HepG2 (cell line): ENCODE measurements at regions not wholly inside any gene's neighbourhood (a gene's known extent, or its start where the extent isn't known, plus 50 kb on each side); places are given as distances from the start of the nearest gene placed in this dataset.

Experiments used
- ATAC-seq: fragments of 200-7000 bp; cut with Tn5 transposase; 3 replicates; pipeline ENCODE4 v1.9.1; 2020; ENCODE audit warnings: mild to moderate bottlenecking, moderate library complexity
- BruUV-seq: library from RNA; stranded (reverse); fragments of 400-500 nt; replicated peaks from 2 replicates; lab custom pipeline; 2021; lab: Mats Ljungman, UMichigan
- CTCF ChIA-PET: fragments of 300-600 bp; formaldehyde crosslinking; extraction: SDS; loops from one replicate; lab custom pipeline; 2021; ENCODE audit warnings: low total read pairs, inconsistent platforms, low intra/inter-chr PET ratio; lab: Yijun Ruan, JAX
- POLR2A ChIA-PET: fragments of 350-600 bp; sonication (Branson Sonifier 250); formaldehyde crosslinking; loops from one replicate; lab custom pipeline; 2020; ENCODE audit warnings: antibody characterized with exemption, inconsistent platforms; lab: Yijun Ruan, JAX
- DNase-seq: peaks from one replicate; pipeline ENCODE4 v3.0.0-alpha.2; 2015; ENCODE audit warnings: low spot score
- FAIRE-seq: peaks from 3 replicates; lab custom pipeline; 2011; peaks lifted over from hg19 to GRCh38; lab: Jason Lieb, UNC
- H2AFZ ChIP-seq: one replicate; pipeline ENCODE4 v1.6.1; 2011; ENCODE audit warnings: low read length, inconsistent platforms
- H3K27ac ChIP-seq: fragments of 300-600 bp; 3 replicates; pipeline ENCODE4 v1.8.0; 2011; ENCODE audit warnings: mixed run types, mild to moderate bottlenecking, mixed read lengths, low read length, inconsistent platforms; ENCODE audit not compliant: insufficient read depth; ENCODE audit errors: extremely low read length
- H3K27me3 ChIP-seq, 2 experiments: fragments of 200-600 bp in 1 of 2; 2 replicates in 1 of 2; 3 replicates in 1 of 2; pipeline versions ENCODE4 v1.6.0 to v1.8.0; 2011; ENCODE audit warnings: low read length in 2 of 2, mild to moderate bottlenecking in 2 of 2, moderate library complexity in 2 of 2, inconsistent platforms in 1 of 2; ENCODE audit not compliant: insufficient read depth in 2 of 2, control insufficient read depth in 1 of 2
- H3K36me3 ChIP-seq, 2 experiments: fragments of 200-600 bp in 1 of 2; replicated peaks in 1 of 2; 2 replicates in 1 of 2; 3 replicates in 1 of 2; pipeline versions ENCODE4 v1.5.1 to v1.8.0; 2011; ENCODE audit warnings: low read length in 2 of 2, inconsistent platforms in 1 of 2; ENCODE audit not compliant: insufficient read depth in 2 of 2, control insufficient read depth in 1 of 2
- H3K4me1 ChIP-seq: 2 replicates; pipeline ENCODE4 v1.5.1; 2012; ENCODE audit warnings: low read length, inconsistent platforms; ENCODE audit not compliant: insufficient read depth
- H3K4me2 ChIP-seq: 2 replicates; pipeline ENCODE4 v1.6.0; 2011; ENCODE audit warnings: low read depth, low read length, inconsistent platforms
- H3K4me3 ChIP-seq, 3 experiments: fragments of 200-600 bp in 1 of 3; sonication (generic), shearing (Covaris generic) in 1 of 3; replicated peaks in 1 of 3; 2 replicates each; pipeline ENCODE4 v1.5.1; 2011 to 2016; ENCODE audit warnings: low read length in 3 of 3, inconsistent platforms in 2 of 3, low read depth in 2 of 3, mild to moderate bottlenecking in 2 of 3, control low read depth in 1 of 3, mixed read lengths in 1 of 3; ENCODE audit not compliant: insufficient read depth in 1 of 3
- H3K79me2 ChIP-seq: one replicate; pipeline ENCODE4 v1.6.1; 2011; ENCODE audit warnings: low read length, inconsistent platforms; ENCODE audit not compliant: insufficient read depth
- H3K9ac ChIP-seq: 2 replicates; pipeline ENCODE4 v1.6.0; 2011; ENCODE audit warnings: mild to moderate bottlenecking, low read depth, low read length, inconsistent platforms; ENCODE audit not compliant: insufficient read depth
- H3K9me3 ChIP-seq: 2 replicates; pipeline ENCODE4 v1.5.1; 2012; ENCODE audit warnings: mild to moderate bottlenecking, low read length
- H4K20me1 ChIP-seq: 2 replicates; pipeline ENCODE4 v1.6.0; 2011; ENCODE audit warnings: inconsistent platforms, mild to moderate bottlenecking, low read length, moderate library complexity; ENCODE audit not compliant: insufficient read depth
- KLF16 ChIP-seq, 2 experiments: sonication (generic) in 1 of 2; formaldehyde crosslinking in 1 of 2; IDR thresholded peaks; 2 replicates each; pipeline versions ENCODE4 v1.6.1 to v1.8.0; 2016 to 2023; ENCODE audit warnings: missing genetic modification reagents in 2 of 2, missing compliant biosample characterization in 1 of 2
- PAX8 ChIP-seq: sonication (generic); formaldehyde crosslinking; IDR thresholded peaks from 2 replicates; pipeline ENCODE4 v1.8.0; 2022; ENCODE audit warnings: mild to moderate bottlenecking, missing genetic modification reagents, borderline replicate concordance
- RFX5 ChIP-seq: IDR thresholded peaks from 2 replicates; pipeline ENCODE4 v1.6.1; 2011; ENCODE audit warnings: low read depth, low read length, improper control_type of control experiment
- ZBTB42 ChIP-seq: sonication (generic); formaldehyde crosslinking; IDR thresholded peaks from 2 replicates; pipeline ENCODE4 v1.5.0; 2020; ENCODE audit warnings: mild to moderate bottlenecking, missing genetic modification reagents
- ZKSCAN5 ChIP-seq: sonication (generic); formaldehyde crosslinking; IDR thresholded peaks from 2 replicates; pipeline ENCODE4 v1.5.1; 2020; ENCODE audit warnings: mild to moderate bottlenecking, missing genetic modification reagents
- ZNF687 ChIP-seq: sonication (generic); formaldehyde crosslinking; IDR thresholded peaks from 2 replicates; pipeline ENCODE4 v1.5.1; 2020; ENCODE audit warnings: mild to moderate bottlenecking, missing genetic modification reagents, moderate library complexity
- ZNF746 ChIP-seq: sonication (generic); formaldehyde crosslinking; IDR thresholded peaks from 2 replicates; pipeline ENCODE4 v1.8.0; 2022; ENCODE audit warnings: mild to moderate bottlenecking, missing genetic modification reagents
- WGBS: methylation state at CpG from one replicate; pipeline ENCODE4 v1.1.6; 2017; ENCODE audit warnings: low lambda C conversion rate; 5-methylcytosine and 5-hydroxymethylcytosine counted together
- in situ Hi-C: cut with HindIII; loops from 2 replicates; pipeline ENCODE4 v1.10.0; 2017; ENCODE audit warnings: low pct_unique_long_range_greater_than_20kb; ENCODE audit not compliant: extremely low pct_ligation_motif_present
- intact Hi-C: fragments of 100-400 bp; cut with micrococcal nuclease; formaldehyde crosslinking; loops from one replicate; pipeline ENCODE4 v1.10.0; 2022; ENCODE audit not compliant: unreplicated experiment

GRCh38 chr1:2952992-2953391, 68.3 kb upstream of the ACTRT2 start (continued):
- TF ChIP-seq RFX5 (no peak), ZNF746 (CRISPR knock-in tag) (no peak), PAX8 (CRISPR knock-in tag) (no peak), ZNF687 (CRISPR knock-in tag) (no peak), ZKSCAN5 (no peak)

- Histone ChIP-seq H4K20me1 (no peaks in the 10 kb centered on the region), H3K36me3 (no peaks in the 10 kb centered on the region), H3K4me2 (no peak overlapping the region), H3K4me1 (no peaks in the 10 kb centered on the region), H3K27ac (no peak overlapping the region), H3K27me3 (peaks cover 6 to 40% of the 10 kb centered on the region in 2 experiments; a peak in 4 of 5 replicates), H3K4me3 (no peak overlapping the region), H2AFZ (no peak overlapping the region), H3K9me3 (peaks cover 23% of the 10 kb centered on the region), H3K9ac (no peak overlapping the region), H3K79me2 (no peaks in the 10 kb centered on the region)
- ChIA-PET CTCF (no interaction called here), POLR2A (no interaction called here)
- in situ Hi-C loops = no loop called here
- ATAC-seq (no peak), DNase-seq (no peak), FAIRE-seq (no peak)
- 0% methylated on average over 2 of the region's 2 CpGs for WGBS
- TF ChIP-seq ZBTB42 (CRISPR knock-in tag) (no peak), KLF16 (CRISPR knock-in tag; IDR thresholded peaks at IDR 0.05) (no peak)
- no TSS peak for BruUV-seq
- intact Hi-C loops = no loop called here
Measured at GRCh38 chr1:2953688-2954285, 67.5 kb upstream of the ACTRT2 start.
